SH-SY5Y (cell line): ENCODE measurements at regions not wholly inside any gene's neighbourhood (a gene's known extent, or its start where the extent isn't known, plus 50 kb on each side); places are given as distances from the start of the nearest gene placed in this dataset.

Experiments used
- GATA2 ChIP-seq: IDR thresholded peaks from 2 replicates; pipeline ENCODE4 v1.6.1; 2011; ENCODE audit warnings: mild to moderate bottlenecking, low read depth, low read length
- GATA3 ChIP-seq: IDR thresholded peaks from 2 replicates; pipeline ENCODE4 v1.6.1; 2011; ENCODE audit warnings: low read depth, mild to moderate bottlenecking, low read length, moderate library complexity

GRCh38 chr1:198934901-198935305 is 296.1 kb downstream of the PTPRC start:
- TF ChIP-seq GATA2 (no peak; the same call in 1 of the 2 replicates), GATA3 (no peak)
